ENCODE measurements at regions not wholly inside any gene's neighbourhood (a gene's known extent, or its start where the extent isn't known, plus 50 kb on each side); places are given as distances from the start of the nearest gene placed in this dataset.

- no peak for TF ChIP-seq EZH2phosphoT487 (IDR thresholded peaks at IDR 0.05)
- TF ChIP-seq CTCF (IDR thresholded peaks at IDR 0.05) = no peak
- TF ChIP-seq EZH2 (IDR thresholded peaks at IDR 0.05) = no peak
Measured at GRCh38 chr2:7725850-7726242, 808.6 kb downstream of the RNF144A start.
